Lower leg skin (tissue), 3 donors: ENCODE measurements at regions not wholly inside any gene's neighbourhood (a gene's known extent, or its start where the extent isn't known, plus 50 kb on each side); places are given as distances from the start of the nearest gene placed in this dataset.

Experiments used
- CTCF ChIP-seq, 3 donors: fragments of 450-650 bp; IDR thresholded peaks; one replicate each; pipeline ENCODE4 v1.5.1; 2016; ENCODE audit warnings: antibody characterized with exemption in 3 of 3, mild to moderate bottlenecking in 3 of 3, moderate library complexity in 2 of 3
- POLR2A ChIP-seq, 2 donors: fragments of 450-650 bp; IDR thresholded peaks; one replicate each; pipeline ENCODE4 v1.6.1; 2016 to 2017; ENCODE audit warnings: antibody characterized with exemption in 2 of 2, mild to moderate bottlenecking in 1 of 2, moderate library complexity in 1 of 2

- TF ChIP-seq CTCF (IDR thresholded peaks at IDR 0.05) (no peak), POLR2A (IDR thresholded peaks at IDR 0.05) (no peak)
These were observed 179.3 kb downstream of the ZC3H11B start for GRCh38 chr1:219433496-219434131.
